Small intestine (tissue), 7 donors: ENCODE measurements at regions not wholly inside any gene's neighbourhood (a gene's known extent, or its start where the extent isn't known, plus 50 kb on each side); places are given as distances from the start of the nearest gene placed in this dataset.

Experiments used
- DNase-seq, 2 donors: peaks; one replicate each; pipeline versions ENCODE4 v3.0.0 to v3.0.0-alpha.2; 2013
- FAIRE-seq: peaks from 2 replicates; lab custom pipeline; 2012; peaks lifted over from hg19 to GRCh38; lab: Jason Lieb, UNC
- H3K27ac ChIP-seq, 3 donors: one replicate each; pipeline ENCODE4 v1.5.1; 2013; ENCODE audit warnings: low read length in 2 of 3, mild to moderate bottlenecking in 2 of 3, control low read depth in 1 of 3, inconsistent platforms in 1 of 3, low read depth in 1 of 3, moderate library complexity in 1 of 3
- H3K27me3 ChIP-seq, 3 donors: one replicate each; pipeline ENCODE4 v1.6.1; 2013; ENCODE audit warnings: low read length in 3 of 3, inconsistent platforms in 1 of 3; ENCODE audit not compliant: control insufficient read depth in 3 of 3, insufficient read depth in 3 of 3
- H3K36me3 ChIP-seq, 3 donors: one replicate each; pipeline ENCODE4 v1.6.1; 2013; ENCODE audit warnings: low read length in 3 of 3, inconsistent platforms in 1 of 3, low read depth in 1 of 3, mild to moderate bottlenecking in 1 of 3, moderate library complexity in 1 of 3; ENCODE audit not compliant: control insufficient read depth in 3 of 3, insufficient read depth in 2 of 3
- H3K4me1 ChIP-seq, 3 donors: one replicate each; pipeline ENCODE4 v1.6.1; 2013; ENCODE audit warnings: low read length in 2 of 3, inconsistent platforms in 1 of 3, low read depth in 1 of 3, mild to moderate bottlenecking in 1 of 3, moderate library complexity in 1 of 3; ENCODE audit not compliant: control insufficient read depth in 3 of 3, insufficient read depth in 2 of 3
- H3K4me3 ChIP-seq, 3 donors: one replicate each; pipeline ENCODE4 v1.5.1; 2013; ENCODE audit warnings: low read length in 3 of 3, control low read depth in 1 of 3, inconsistent platforms in 1 of 3, low read depth in 1 of 3, mild to moderate bottlenecking in 1 of 3, moderate library complexity in 1 of 3
- H3K9me3 ChIP-seq, 2 donors: one replicate each; pipeline ENCODE4 v1.6.1; 2013; ENCODE audit warnings: low read depth in 1 of 2, low read length in 1 of 2; ENCODE audit not compliant: control insufficient read depth in 2 of 2, insufficient read depth in 1 of 2
- WGBS, 3 donors: extraction: QIAGEN DNeasy Blood & Tissue Kit; methylation state at CpG; one replicate each; pipeline ENCODE4 v1.1.7; 2013; 5-methylcytosine and 5-hydroxymethylcytosine counted together
- donor health status: healthy with polysubstance abuse.
- donor health status: control.
- donor health status: control.
- donor health status: Bipolar disorder and iron deficiency.
- donor health status: healthy.

DNA sequence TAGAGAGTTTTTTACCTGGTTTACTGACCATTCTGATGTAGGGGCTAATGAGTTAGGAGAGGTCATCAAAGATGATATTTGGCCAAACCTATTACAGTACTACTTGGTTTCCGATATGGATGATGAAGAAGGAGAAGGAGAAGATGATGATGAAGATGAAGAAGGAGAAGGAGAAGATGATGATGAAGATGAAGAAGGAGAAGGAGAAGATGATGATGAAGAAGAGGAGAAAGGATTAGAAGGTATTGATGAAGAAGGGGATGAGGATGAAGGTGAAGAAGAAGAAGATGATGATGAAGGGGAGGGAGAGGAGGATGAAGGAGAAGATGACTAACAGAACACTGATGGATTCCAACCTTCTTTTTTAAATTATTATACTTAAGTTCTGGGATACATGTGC lies 196.6 kb downstream of the TMX1 start:
- no peaks in the 10 kb centered on the region for H3K4me1 ChIP-seq
- DNase-seq (no peak), FAIRE-seq (no peak)
- 91 to 97% (median 91%) methylated on average over 1 of the region's 1 CpG for WGBS, 3 donors
- peaks cover 0 to 2% (median 0%) of the 10 kb centered on the region in 3 donors for H3K27me3 ChIP-seq
- no peaks in the 10 kb centered on the region for H3K9me3 ChIP-seq
- H3K4me3 ChIP-seq: no peak overlapping the region
- no peak overlapping the region for H3K27ac ChIP-seq
- H3K36me3 ChIP-seq: no peaks in the 10 kb centered on the region

- FAIRE-seq: no peak
- DNase-seq: no peak
- H3K4me1 ChIP-seq: no peaks in the 10 kb centered on the region
- H3K27ac ChIP-seq: no peak overlapping the region
- 7 to 33% (median 19%) methylated on average over 4 of the region's 4 CpGs for WGBS, 3 donors
- no peaks in the 10 kb centered on the region for H3K36me3 ChIP-seq
- H3K27me3 ChIP-seq: peaks cover 0 to 2% (median 0%) of the 10 kb centered on the region in 3 donors
- H3K9me3 ChIP-seq: no peaks in the 10 kb centered on the region
- no peak overlapping the region for H3K4me3 ChIP-seq
Observed at GRCh38 chr14:51439896-51440295, 199.8 kb downstream of the TMX1 start.

GRCh38 chr14:51441001-51441400 lies 201.0 kb downstream of the TMX1 start:
- H3K27me3 ChIP-seq: peaks cover 0 to 2% (median 0%) of the 10 kb centered on the region in 3 donors
- H3K4me1 ChIP-seq: no peaks in the 10 kb centered on the region
- no peak overlapping the region for H3K27ac ChIP-seq
- H3K4me3 ChIP-seq: no peak overlapping the region
- no peaks in the 10 kb centered on the region for H3K36me3 ChIP-seq
- 71 to 87% (median 75%) methylated on average over 2 of the region's 2 CpGs for WGBS, 3 donors
- no peak for FAIRE-seq
- no peaks in the 10 kb centered on the region for H3K9me3 ChIP-seq
- no peak for DNase-seq

- WGBS, 3 donors: 50 to 73% (median 67%) methylated on average over 2 of the region's 2 CpGs
- DNase-seq (no peak), FAIRE-seq (no peak)
- no peaks in the 10 kb centered on the region for H3K4me1 ChIP-seq
- H3K36me3 ChIP-seq: no peaks in the 10 kb centered on the region
- no peak overlapping the region for H3K4me3 ChIP-seq
- H3K27ac ChIP-seq: no peak overlapping the region
- H3K9me3 ChIP-seq: no peaks in the 10 kb centered on the region
- peaks cover 0 to 2% (median 0%) of the 10 kb centered on the region in 3 donors for H3K27me3 ChIP-seq
Observed at GRCh38 chr14:51442513-51443175, 202.6 kb downstream of the TMX1 start.

DNA sequence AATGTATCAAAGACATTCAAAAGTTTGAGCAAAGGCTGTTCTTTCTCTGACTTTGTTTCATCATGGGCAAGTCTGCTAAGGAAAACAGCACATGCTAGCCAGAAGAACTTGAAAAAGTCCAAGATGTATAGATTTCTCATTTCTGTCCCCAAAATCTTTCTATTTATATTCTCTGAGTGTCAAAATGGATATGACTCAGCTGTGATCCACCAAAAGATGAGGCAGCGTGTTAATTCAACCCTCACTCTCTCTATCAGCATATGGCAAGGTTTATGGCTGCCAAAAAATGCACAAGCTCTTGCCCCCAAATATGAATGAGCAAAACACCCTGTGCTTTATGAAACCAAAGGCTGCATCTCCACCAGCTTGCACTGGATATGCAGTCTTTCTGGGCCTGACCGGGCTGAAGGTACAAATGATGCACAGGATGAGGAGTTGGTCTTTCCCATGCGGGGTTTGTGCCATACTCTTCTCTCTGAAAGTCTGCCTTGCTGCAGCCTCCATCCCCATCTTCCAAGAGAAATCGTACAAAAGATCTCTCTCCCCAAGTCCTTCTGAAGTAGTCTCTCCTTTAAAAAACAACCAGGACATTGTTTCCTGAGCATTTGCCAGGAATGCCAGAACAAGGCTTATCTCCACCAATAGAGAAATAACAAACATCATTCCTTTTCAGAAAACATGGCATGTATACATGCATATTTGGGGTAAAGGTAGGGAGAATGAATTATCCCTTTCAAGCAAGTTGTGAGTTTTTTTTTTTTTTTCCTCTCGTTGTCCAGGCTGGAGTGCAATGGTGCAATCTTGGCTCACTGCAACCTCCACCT lies 203.4 kb downstream of the TMX1 start:
- Histone ChIP-seq H3K27me3 (peaks cover 0 to 2% (median 0%) of the 10 kb centered on the region in 3 donors), H3K4me1 (no peaks in the 10 kb centered on the region), H3K27ac (no peak overlapping the region), H3K36me3 (no peaks in the 10 kb centered on the region), H3K9me3 (no peaks in the 10 kb centered on the region), H3K4me3 (no peak overlapping the region)
- no peak for DNase-seq
- FAIRE-seq: no peak
- WGBS, 3 donors: 77 to 82% (median 80%) methylated on average over 5 of the region's 5 CpGs

DNA sequence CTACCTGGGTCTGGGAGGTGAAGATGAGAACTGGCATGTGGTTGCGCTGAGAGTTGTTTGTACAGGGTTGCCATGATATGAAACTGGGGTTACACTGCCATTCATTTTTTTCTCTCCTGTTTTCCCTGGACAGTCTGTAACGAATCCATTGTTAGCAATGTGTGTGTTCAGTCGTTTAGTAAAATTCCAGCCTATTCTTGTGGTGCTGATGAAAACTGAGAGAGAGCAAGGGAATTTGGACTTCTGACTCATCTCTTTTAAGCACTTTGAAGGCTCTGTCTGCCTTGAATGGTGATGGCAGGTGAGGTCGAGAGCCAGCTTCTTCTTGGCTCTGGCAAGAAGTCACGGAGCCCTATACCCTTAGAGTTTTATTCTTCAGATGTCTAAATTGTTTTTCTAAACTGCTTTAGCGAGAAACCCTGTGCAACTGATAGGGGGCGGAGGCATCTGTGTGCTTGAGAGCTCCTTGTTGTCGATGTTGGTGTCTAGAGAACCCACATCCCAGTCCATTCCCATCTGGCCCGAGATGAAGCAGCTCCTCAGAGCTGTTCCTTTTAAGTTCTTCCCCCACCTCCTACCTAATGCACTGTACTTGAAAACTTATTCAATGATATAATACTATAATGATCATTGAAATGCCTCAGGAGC lies 204.4 kb downstream of the TMX1 start:
- Histone ChIP-seq H3K27me3 (peaks cover 0 to 2% (median 0%) of the 10 kb centered on the region in 3 donors), H3K4me1 (no peaks in the 10 kb centered on the region), H3K9me3 (no peaks in the 10 kb centered on the region), H3K4me3 (no peak overlapping the region), H3K27ac (no peak overlapping the region), H3K36me3 (no peaks in the 10 kb centered on the region)
- FAIRE-seq (no peak), DNase-seq (no peak)
- WGBS, 3 donors: 74 to 88% (median 74%) methylated on average over 9 of the region's 9 CpGs

DNA sequence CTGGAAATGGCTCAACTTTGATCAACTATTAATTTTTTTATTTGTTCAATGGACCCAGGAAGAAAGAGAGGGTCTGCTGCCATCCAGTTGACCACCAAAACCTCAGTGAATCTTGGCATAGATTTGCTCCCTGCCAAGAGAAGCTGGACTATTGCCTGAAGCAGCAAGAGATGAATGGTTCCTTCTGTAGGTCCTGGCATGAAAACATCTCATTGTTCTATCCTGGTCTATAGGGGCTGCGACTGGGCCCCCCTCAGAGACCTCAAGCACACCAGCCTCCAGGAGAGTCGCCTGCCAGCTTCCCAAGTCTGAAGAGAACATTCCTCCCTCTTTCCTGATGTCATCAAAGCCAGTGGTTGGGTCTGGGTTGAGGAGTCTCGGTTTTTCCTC lies 204.9 kb downstream of the TMX1 start:
- Histone ChIP-seq H3K4me1 (no peaks in the 10 kb centered on the region), H3K27me3 (peaks cover 0 to 2% (median 0%) of the 10 kb centered on the region in 3 donors), H3K9me3 (no peaks in the 10 kb centered on the region), H3K27ac (no peak overlapping the region), H3K36me3 (no peaks in the 10 kb centered on the region), H3K4me3 (no peak overlapping the region)
- FAIRE-seq: no peak
- DNase-seq: no peak
- 59 to 75% (median 60%) methylated on average over 3 of the region's 3 CpGs for WGBS, 3 donors

DNA sequence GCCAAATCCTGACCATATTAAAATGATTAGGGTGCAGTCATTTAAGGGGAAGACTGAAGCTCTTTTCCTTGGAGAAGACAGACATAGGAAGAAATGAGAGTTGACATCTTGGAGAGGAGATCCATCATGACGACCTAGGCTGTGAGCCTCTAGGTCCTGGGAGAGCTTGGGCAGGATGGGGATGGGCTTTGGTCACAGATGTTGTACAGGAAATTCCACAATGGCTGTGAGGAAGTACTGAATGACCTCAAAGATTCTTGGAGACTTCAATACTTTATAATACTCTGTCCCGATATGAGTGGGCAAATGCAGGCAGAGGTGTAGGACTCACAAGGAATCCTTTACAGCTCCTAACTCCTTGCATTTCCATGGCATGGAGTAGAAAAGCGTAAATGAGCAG lies 204.9 kb upstream of the FRMD6 start:
- DNase-seq: no peak
- Histone ChIP-seq H3K27me3 (no peaks in the 10 kb centered on the region), H3K4me3 (no peak overlapping the region), H3K4me1 (no peaks in the 10 kb centered on the region), H3K27ac (no peak overlapping the region), H3K36me3 (no peaks in the 10 kb centered on the region), H3K9me3 (no peaks in the 10 kb centered on the region)
- 67 to 78% (median 76%) methylated on average over 3 of the region's 3 CpGs for WGBS, 3 donors
- FAIRE-seq: no peak
